Fibroblast of the aortic adventitia (primary cell): ENCODE measurements at regions not wholly inside any gene's neighbourhood (a gene's known extent, or its start where the extent isn't known, plus 50 kb on each side); places are given as distances from the start of the nearest gene placed in this dataset.
"Not testable (repeated sequence)": the region's sequence is repeated elsewhere in the genome, so short reads cannot be mapped to it uniquely, and the experiment has no call there.

ENCODE experiments used
- DNase-seq: peaks from one replicate; pipeline ENCODE4 v3.0.0-alpha.2; 2010; ENCODE audit warnings: low read depth
- H3K4me3 ChIP-seq: 2 replicates; pipeline ENCODE4 v1.5.1; 2011; ENCODE audit warnings: low read depth, mild to moderate bottlenecking, control low read depth, low read length, moderate library complexity
- CTCF ChIP-seq: IDR thresholded peaks from 2 replicates; pipeline ENCODE4 v1.5.1; 2011; ENCODE audit warnings: mild to moderate bottlenecking, low read length, control low read depth, inconsistent platforms; ENCODE audit not compliant: insufficient read depth

GRCh38 chr1:234763367-234763766 lies 153.4 kb upstream of the IRF2BP2 start:
- no peak for TF ChIP-seq CTCF
- H3K4me3 ChIP-seq: no peak overlapping the region
- DNase-seq: no peak

- not testable (repeated sequence) for DNase-seq, H3K4me3 ChIP-seq
Measured at GRCh38 chr1:234762127-234762526, 152.1 kb upstream of the IRF2BP2 start.

- DNase-seq: no peak
- no peak overlapping the region for H3K4me3 ChIP-seq
- TF ChIP-seq CTCF: no peak
Measured at GRCh38 chr1:234760303-234760723, 150.3 kb upstream of the IRF2BP2 start.

- H3K4me3 ChIP-seq: no peak overlapping the region
- TF ChIP-seq CTCF: no peak
- no peak for DNase-seq
Measured at GRCh38 chr1:234759888-234760287, 149.9 kb upstream of the IRF2BP2 start.

- no peak for DNase-seq
- no peak overlapping the region for H3K4me3 ChIP-seq
- no peak for TF ChIP-seq CTCF
Measured at GRCh38 chr1:234758851-234759250, 148.9 kb upstream of the IRF2BP2 start.

- H3K4me3 ChIP-seq: no peak overlapping the region
- DNase-seq: no peak
- TF ChIP-seq CTCF: no peak
Measured at GRCh38 chr1:234756857-234757256, 146.9 kb upstream of the IRF2BP2 start.

- no peak for DNase-seq
- no peak overlapping the region for H3K4me3 ChIP-seq
- no peak for TF ChIP-seq CTCF
Measured at GRCh38 chr1:234756066-234756774, 146.2 kb upstream of the IRF2BP2 start.
